ENCODE measurements at regions not wholly inside any gene's neighbourhood (a gene's known extent, or its start where the extent isn't known, plus 50 kb on each side); places are given as distances from the start of the nearest gene placed in this dataset.

DNA sequence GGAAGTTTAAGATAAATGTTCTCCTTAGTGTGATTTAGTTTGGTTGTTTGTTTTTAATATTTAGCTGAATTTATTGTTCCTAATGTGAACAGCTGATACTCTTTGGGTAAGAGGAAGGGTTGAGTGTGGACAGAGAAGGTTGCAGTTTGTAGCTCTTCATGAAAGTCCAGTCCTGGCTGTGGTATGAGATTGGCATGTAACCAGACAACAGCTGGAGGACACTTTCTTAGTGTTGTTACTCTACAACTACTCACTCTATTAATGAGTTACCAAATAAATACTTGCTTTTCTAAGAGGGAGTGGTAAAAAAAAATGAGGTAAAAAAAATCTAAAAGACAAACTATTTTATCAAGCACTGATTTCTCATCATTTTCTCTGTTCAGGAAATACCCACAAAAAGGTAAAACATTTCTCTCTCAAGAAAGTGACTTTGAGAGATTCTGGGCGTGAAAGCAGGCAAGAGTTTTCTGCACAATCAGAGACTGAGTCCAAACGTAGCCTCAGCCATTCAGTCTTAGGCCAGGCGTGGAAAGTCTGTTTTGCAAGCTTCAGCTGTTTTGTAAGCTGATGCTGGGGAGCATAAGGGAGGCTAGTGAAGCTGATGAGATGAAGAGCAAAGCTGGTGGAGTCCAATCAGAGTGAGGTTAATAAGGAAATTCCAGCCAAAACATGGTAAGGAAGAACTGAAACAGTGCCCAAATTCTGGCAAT is 138.5 kb upstream of the ARPP21 start:
- in situ Hi-C loops (cut with HindIII; ENCODE audit: low sequenced_read_pairs): no loop called here

- in situ Hi-C loops (cut with HindIII; ENCODE audit: low sequenced_read_pairs): no loop called here
These were observed 136.6 kb upstream of the ARPP21 start for GRCh38 chr3:35502699-35503098.

GRCh38 chr3:35505181-35505580 is 134.1 kb upstream of the ARPP21 start:
- in situ Hi-C loops (cut with HindIII; ENCODE audit: low sequenced_read_pairs): no loop called here

DNA sequence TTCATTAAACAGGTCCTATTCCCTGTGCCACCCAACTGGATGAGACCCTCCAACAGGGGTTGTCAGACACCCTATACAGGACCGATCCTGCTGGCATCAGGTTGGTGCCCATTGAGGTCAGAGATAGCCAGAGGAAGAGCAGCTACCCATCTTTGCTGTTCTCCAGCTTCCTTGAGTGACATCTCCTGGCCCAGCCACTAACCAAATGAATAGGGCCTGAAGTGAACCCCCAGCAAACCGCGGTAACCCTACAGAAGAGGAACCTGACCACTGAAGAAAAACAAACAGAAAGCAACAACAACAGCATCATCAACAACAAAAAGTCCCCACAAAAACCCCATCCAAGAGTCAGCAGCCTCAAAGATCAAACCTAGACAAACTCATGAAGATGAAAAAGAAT is 133.6 kb upstream of the ARPP21 start:
- in situ Hi-C loops (cut with HindIII; ENCODE audit: low sequenced_read_pairs): no loop called here

DNA sequence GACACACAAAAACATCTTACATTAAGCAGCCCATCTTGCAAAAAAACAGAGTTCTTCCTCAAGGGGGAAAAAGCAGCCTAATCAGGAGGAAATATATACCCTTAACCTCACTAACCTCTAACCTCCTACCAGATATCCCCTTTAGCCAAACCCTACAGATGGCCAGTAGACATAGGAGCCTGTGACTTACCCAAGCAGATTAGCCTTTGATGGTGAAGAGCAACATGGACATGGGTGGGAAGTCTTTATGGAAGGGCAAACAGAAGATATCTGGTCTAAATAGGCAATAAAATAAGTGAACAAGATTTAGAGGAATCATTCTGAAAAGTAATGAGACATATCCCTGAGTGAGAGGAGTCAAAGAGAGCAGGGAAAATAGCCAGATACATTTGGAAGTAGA is 119.4 kb upstream of the ARPP21 start:
- in situ Hi-C loops (cut with HindIII; ENCODE audit: low sequenced_read_pairs): no loop called here

- in situ Hi-C loops (cut with HindIII; ENCODE audit: low sequenced_read_pairs): no loop called here
These were observed 118.1 kb upstream of the ARPP21 start for GRCh38 chr3:35521196-35521595.

- in situ Hi-C loops (cut with HindIII; ENCODE audit: low sequenced_read_pairs): no loop called here
These were observed 116.9 kb upstream of the ARPP21 start for GRCh38 chr3:35522450-35522849.

GRCh38 chr3:35523074-35523473 is 116.3 kb upstream of the ARPP21 start:
- in situ Hi-C loops (cut with HindIII; ENCODE audit: low sequenced_read_pairs): no loop called here

- in situ Hi-C loops (cut with HindIII; ENCODE audit: low sequenced_read_pairs): no loop called here
These were observed 115.5 kb upstream of the ARPP21 start for GRCh38 chr3:35523838-35524237.

GRCh38 chr3:35524856-35525255 is 114.5 kb upstream of the ARPP21 start:
- in situ Hi-C loops (cut with HindIII; ENCODE audit: low sequenced_read_pairs): no loop called here

- in situ Hi-C loops (cut with HindIII; ENCODE audit: low sequenced_read_pairs): no loop called here
These were observed 110.6 kb upstream of the ARPP21 start for GRCh38 chr3:35528728-35529127.

- in situ Hi-C loops (cut with HindIII; ENCODE audit: low sequenced_read_pairs): no loop called here
These were observed 110.0 kb upstream of the ARPP21 start for GRCh38 chr3:35529337-35529736.

DNA sequence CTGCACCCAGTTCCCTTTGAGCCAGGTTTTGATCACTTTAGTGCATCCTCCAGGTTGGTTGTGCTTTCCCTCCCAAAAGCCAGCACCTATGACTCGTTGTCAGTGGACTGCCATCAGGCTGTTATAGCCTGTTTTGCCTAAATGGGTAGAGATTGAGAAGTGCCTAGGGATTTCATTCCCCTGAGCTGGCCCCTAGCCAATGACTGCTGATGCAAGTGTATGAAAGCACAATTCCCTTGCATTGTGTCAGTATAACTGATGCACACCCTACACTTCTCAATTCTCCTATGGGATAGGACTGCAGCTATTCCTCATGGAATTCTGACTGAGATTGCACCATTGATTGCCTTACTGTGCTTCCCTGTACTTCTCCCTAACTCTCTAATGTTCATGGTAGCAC is 102.1 kb upstream of the ARPP21 start:
- in situ Hi-C loops (cut with HindIII; ENCODE audit: low sequenced_read_pairs): no loop called here

DNA sequence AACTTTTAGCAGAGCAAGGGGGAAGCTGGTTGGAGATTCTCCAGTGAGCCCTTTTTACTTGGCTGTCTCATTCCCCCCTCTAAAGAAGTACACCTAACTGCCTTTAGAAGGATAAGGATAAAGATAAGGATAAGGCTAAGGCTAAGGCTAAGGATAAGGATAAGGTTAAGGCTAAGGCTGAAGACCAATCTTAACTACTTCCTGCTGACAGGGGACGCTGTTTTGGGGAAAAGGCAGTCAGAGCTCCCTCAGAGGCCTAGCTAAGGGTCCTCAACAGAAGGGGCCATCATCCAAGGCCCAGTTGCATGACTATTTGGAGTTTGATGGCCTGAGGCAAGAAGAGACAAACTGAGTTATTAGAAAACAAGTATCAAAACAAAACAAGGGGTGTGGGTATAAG is 94.3 kb upstream of the ARPP21 start:
- in situ Hi-C loops (cut with HindIII; ENCODE audit: low sequenced_read_pairs): no loop called here

DNA sequence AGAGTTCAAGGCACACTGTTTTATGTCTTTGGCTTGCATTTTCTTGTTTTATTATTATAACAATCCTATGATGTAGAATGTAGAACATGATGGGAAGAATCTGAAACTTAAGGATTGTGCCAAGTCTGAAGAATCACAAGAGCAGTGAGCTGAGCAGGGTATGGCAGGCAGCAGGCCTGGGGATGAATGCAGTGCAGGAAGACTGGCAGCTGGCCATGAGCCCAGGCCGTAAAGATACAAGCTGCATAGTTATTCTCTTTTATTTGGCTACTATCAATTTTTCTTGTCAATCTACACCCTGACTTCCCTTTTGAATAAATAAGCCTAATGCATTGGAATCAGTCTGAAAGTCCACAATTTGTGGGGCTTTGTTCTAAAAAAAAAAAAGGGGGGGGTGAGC is 89.6 kb upstream of the ARPP21 start:
- in situ Hi-C loops (cut with HindIII; ENCODE audit: low sequenced_read_pairs): no loop called here

- in situ Hi-C loops (cut with HindIII; ENCODE audit: low sequenced_read_pairs): no loop called here
These were observed 77.2 kb upstream of the ARPP21 start for GRCh38 chr3:35562141-35562540.

- in situ Hi-C loops (cut with HindIII; ENCODE audit: low sequenced_read_pairs): no loop called here
These were observed 74.3 kb upstream of the ARPP21 start for GRCh38 chr3:35565048-35565447.

All from endothelial cell of hepatic sinusoid (primary cell).